ENCODE measurements at regions not wholly inside any gene's neighbourhood (a gene's known extent, or its start where the extent isn't known, plus 50 kb on each side); places are given as distances from the start of the nearest gene placed in this dataset.

GRCh38 chr12:13691598-13691997 lies 289.8 kb downstream of the GRIN2B start:
- Histone ChIP-seq H3K4me3 (ENCODE audit: insufficient read depth, low read length) (no peak overlapping the region), H3K4me2 (ENCODE audit: insufficient read depth, low read length) (no peak overlapping the region), H3K9me3 (ENCODE audit: low read depth, low read length) (no peaks in the 10 kb centered on the region), H3K36me3 (ENCODE audit: insufficient read depth, low read length) (no peaks in the 10 kb centered on the region), H3K79me2 (ENCODE audit: insufficient read depth, low read length) (no peaks in the 10 kb centered on the region), H4K20me1 (ENCODE audit: insufficient read depth, low read length) (no peaks in the 10 kb centered on the region), H2AFZ (ENCODE audit: low read length) (no peak overlapping the region), H3K27ac (ENCODE audit: low read depth, low read length) (no peak overlapping the region), H3K27me3 (ENCODE audit: insufficient read depth, low read length) (no peaks in the 10 kb centered on the region), H3K4me1 (ENCODE audit: insufficient read depth, low read length) (no peaks in the 10 kb centered on the region)
- no peak for TF ChIP-seq CTCF (IDR thresholded peaks at IDR 0.05; ENCODE audit: extremely low read depth, low read depth, low read length)
- no peak for DNase-seq (ENCODE audit: insufficient read length, low spot score, missing footprints)

GRCh38 chr12:13687633-13688032 lies 293.8 kb downstream of the GRIN2B start:
- H3K36me3 ChIP-seq (ENCODE audit: insufficient read depth, low read length), result no peaks in the 10 kb centered on the region
- H3K4me2 ChIP-seq (ENCODE audit: insufficient read depth, low read length), result no peak overlapping the region
- no peak overlapping the region for H3K27ac ChIP-seq (ENCODE audit: low read depth, low read length)
- no peak overlapping the region for H3K4me3 ChIP-seq (ENCODE audit: insufficient read depth, low read length)
- H4K20me1 ChIP-seq (ENCODE audit: insufficient read depth, low read length), result no peaks in the 10 kb centered on the region
- TF ChIP-seq CTCF (IDR thresholded peaks at IDR 0.05; ENCODE audit: extremely low read depth, low read depth, low read length), result no peak
- no peaks in the 10 kb centered on the region for H3K4me1 ChIP-seq (ENCODE audit: insufficient read depth, low read length)
- H2AFZ ChIP-seq (ENCODE audit: low read length), result no peak overlapping the region
- DNase-seq (ENCODE audit: insufficient read length, low spot score, missing footprints), result no peak
- no peaks in the 10 kb centered on the region for H3K79me2 ChIP-seq (ENCODE audit: insufficient read depth, low read length)
- H3K27me3 ChIP-seq (ENCODE audit: insufficient read depth, low read length), result no peaks in the 10 kb centered on the region
- no peaks in the 10 kb centered on the region for H3K9me3 ChIP-seq (ENCODE audit: low read depth, low read length)

- H3K4me3 ChIP-seq (ENCODE audit: insufficient read depth, low read length), result no peak overlapping the region
- H3K4me2 ChIP-seq (ENCODE audit: insufficient read depth, low read length), result no peak overlapping the region
- H3K27me3 ChIP-seq (ENCODE audit: insufficient read depth, low read length), result no peaks in the 10 kb centered on the region
- no peak overlapping the region for H2AFZ ChIP-seq (ENCODE audit: low read length)
- no peaks in the 10 kb centered on the region for H3K36me3 ChIP-seq (ENCODE audit: insufficient read depth, low read length)
- H3K4me1 ChIP-seq (ENCODE audit: insufficient read depth, low read length), result no peaks in the 10 kb centered on the region
- no peak for DNase-seq (ENCODE audit: insufficient read length, low spot score, missing footprints)
- no peaks in the 10 kb centered on the region for H4K20me1 ChIP-seq (ENCODE audit: insufficient read depth, low read length)
- no peak for TF ChIP-seq CTCF (IDR thresholded peaks at IDR 0.05; ENCODE audit: extremely low read depth, low read depth, low read length)
- no peaks in the 10 kb centered on the region for H3K9me3 ChIP-seq (ENCODE audit: low read depth, low read length)
- H3K79me2 ChIP-seq (ENCODE audit: insufficient read depth, low read length), result no peaks in the 10 kb centered on the region
- H3K27ac ChIP-seq (ENCODE audit: low read depth, low read length), result no peak overlapping the region
Measured at GRCh38 chr12:13686260-13686659, 295.1 kb downstream of the GRIN2B start.

GRCh38 chr12:13680916-13681315 lies 300.5 kb downstream of the GRIN2B start:
- H3K36me3 ChIP-seq (ENCODE audit: insufficient read depth, low read length), result no peaks in the 10 kb centered on the region
- no peaks in the 10 kb centered on the region for H3K27me3 ChIP-seq (ENCODE audit: insufficient read depth, low read length)
- no peaks in the 10 kb centered on the region for H4K20me1 ChIP-seq (ENCODE audit: insufficient read depth, low read length)
- H3K79me2 ChIP-seq (ENCODE audit: insufficient read depth, low read length), result no peaks in the 10 kb centered on the region
- no peak for TF ChIP-seq CTCF (IDR thresholded peaks at IDR 0.05; ENCODE audit: extremely low read depth, low read depth, low read length)
- no peaks in the 10 kb centered on the region for H3K9me3 ChIP-seq (ENCODE audit: low read depth, low read length)
- no peak overlapping the region for H2AFZ ChIP-seq (ENCODE audit: low read length)
- DNase-seq (ENCODE audit: insufficient read length, low spot score, missing footprints), result no peak
- no peaks in the 10 kb centered on the region for H3K4me1 ChIP-seq (ENCODE audit: insufficient read depth, low read length)
- H3K4me2 ChIP-seq (ENCODE audit: insufficient read depth, low read length), result no peak overlapping the region
- no peak overlapping the region for H3K27ac ChIP-seq (ENCODE audit: low read depth, low read length)
- H3K4me3 ChIP-seq (ENCODE audit: insufficient read depth, low read length), result no peak overlapping the region

Measured in osteoblast (primary cell).